ENCODE measurements at regions not wholly inside any gene's neighbourhood (a gene's known extent, or its start where the extent isn't known, plus 50 kb on each side); places are given as distances from the start of the nearest gene placed in this dataset.

- TF ChIP-seq CTCF (conservative IDR thresholded peaks at IDR 0.05; ENCODE audit: low read length) (no peak), EZH2phosphoT487 (IDR thresholded peaks at IDR 0.05; ENCODE audit: borderline replicate concordance, low read depth, low read length) (no peak)
Measured at GRCh38 chr11:113629562-113629961, 76.5 kb downstream of the TMPRSS5 start.

Measured in OCI-LY7 (cell line).